Endothelial cell of umbilical vein (primary cell): ENCODE measurements at regions not wholly inside any gene's neighbourhood (a gene's known extent, or its start where the extent isn't known, plus 50 kb on each side); places are given as distances from the start of the nearest gene placed in this dataset.

Source experiments
- EZH2 ChIP-seq: IDR thresholded peaks from 2 replicates; pipeline ENCODE4 v1.6.1; 2012; ENCODE audit warnings: borderline replicate concordance, low read depth, mild to moderate bottlenecking, moderate library complexity, low read length, inconsistent platforms; ENCODE audit not compliant: severe bottlenecking
- POLR2AphosphoS5 ChIP-seq: IDR thresholded peaks from 2 replicates; pipeline ENCODE4 v1.6.1; 2012; ENCODE audit warnings: low read depth, mild to moderate bottlenecking, control low read depth, low read length, moderate library complexity; ENCODE audit not compliant: insufficient read depth
- TF ChIP-seq, protein P1 (sequence below), 2 donors: IDR thresholded peaks; 1 replicate in 1 of 2; 2 replicates in 1 of 2; pipeline ENCODE4 v1.5.1; 2011; ENCODE audit warnings: low read length in 2 of 2, mild to moderate bottlenecking in 2 of 2, moderate library complexity in 2 of 2, control low read depth in 1 of 2, inconsistent platforms in 1 of 2, low read depth in 1 of 2; ENCODE audit not compliant: insufficient read depth in 1 of 2; ENCODE audit errors: extremely low read depth in 1 of 2

DNA sequence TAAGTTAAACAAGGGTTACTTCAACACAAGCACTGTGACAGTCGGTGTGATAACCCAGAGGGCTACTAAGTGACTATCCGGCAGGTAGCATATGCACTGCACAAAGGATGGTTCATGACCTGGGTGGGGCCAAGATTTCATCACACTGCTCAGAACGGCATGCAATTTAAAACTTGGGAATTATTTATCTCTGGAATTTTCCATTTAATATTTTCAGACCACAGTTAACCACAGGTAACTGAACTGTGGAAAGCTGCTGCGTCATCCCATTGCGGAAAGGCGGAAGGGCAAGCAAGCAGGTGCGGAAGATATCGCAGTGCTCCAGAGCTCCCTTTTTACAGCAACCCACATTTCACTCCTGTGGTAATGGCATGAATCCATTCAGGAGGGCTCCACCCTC, 540.8 kb downstream of the INSC start:
- TF ChIP-seq, protein P1, sequence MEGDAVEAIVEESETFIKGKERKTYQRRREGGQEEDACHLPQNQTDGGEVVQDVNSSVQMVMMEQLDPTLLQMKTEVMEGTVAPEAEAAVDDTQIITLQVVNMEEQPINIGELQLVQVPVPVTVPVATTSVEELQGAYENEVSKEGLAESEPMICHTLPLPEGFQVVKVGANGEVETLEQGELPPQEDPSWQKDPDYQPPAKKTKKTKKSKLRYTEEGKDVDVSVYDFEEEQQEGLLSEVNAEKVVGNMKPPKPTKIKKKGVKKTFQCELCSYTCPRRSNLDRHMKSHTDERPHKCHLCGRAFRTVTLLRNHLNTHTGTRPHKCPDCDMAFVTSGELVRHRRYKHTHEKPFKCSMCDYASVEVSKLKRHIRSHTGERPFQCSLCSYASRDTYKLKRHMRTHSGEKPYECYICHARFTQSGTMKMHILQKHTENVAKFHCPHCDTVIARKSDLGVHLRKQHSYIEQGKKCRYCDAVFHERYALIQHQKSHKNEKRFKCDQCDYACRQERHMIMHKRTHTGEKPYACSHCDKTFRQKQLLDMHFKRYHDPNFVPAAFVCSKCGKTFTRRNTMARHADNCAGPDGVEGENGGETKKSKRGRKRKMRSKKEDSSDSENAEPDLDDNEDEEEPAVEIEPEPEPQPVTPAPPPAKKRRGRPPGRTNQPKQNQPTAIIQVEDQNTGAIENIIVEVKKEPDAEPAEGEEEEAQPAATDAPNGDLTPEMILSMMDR (IDR thresholded peaks at IDR 0.05; ENCODE audit: extremely low read depth in 1 of 2, insufficient read depth in 1 of 2, low read depth in 1 of 2, low read length in 2 of 2): no peak
- TF ChIP-seq EZH2 (no peak), POLR2AphosphoS5 (no peak)
